CD4-positive, alpha-beta T cell treated with Interferon alpha-2 for 1 hour (primary cell): ENCODE measurements at regions not wholly inside any gene's neighbourhood (a gene's known extent, or its start where the extent isn't known, plus 50 kb on each side); places are given as distances from the start of the nearest gene placed in this dataset.
"Not testable (repeated sequence)": the region's sequence is repeated elsewhere in the genome, so short reads cannot be mapped to it uniquely, and the experiment has no call there.

Experiments
- DNase-seq, 2 donors: peaks; one replicate each; pipeline ENCODE4 v3.0.0-alpha.2; 2020 to 2022

DNA sequence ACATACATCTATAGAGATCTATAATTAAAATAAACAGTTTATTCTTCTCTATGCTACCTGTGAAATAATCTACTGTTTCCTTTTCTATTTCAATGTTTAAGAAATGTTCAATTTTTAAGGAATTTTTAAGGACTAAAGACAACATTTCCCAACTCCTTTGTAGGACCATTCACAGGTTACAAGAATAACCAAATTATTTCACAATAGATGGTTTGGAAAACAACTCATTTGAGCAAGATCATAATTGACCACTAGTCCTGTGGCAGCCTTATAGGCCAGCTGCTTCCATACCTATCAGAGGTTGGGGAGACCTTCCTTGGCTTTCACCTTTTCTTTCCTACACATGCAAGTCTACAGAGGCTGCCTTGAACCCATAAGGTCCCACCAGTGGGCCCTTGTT lies 193.7 kb downstream of the TTC39B start:
- DNase-seq: no peak

DNA sequence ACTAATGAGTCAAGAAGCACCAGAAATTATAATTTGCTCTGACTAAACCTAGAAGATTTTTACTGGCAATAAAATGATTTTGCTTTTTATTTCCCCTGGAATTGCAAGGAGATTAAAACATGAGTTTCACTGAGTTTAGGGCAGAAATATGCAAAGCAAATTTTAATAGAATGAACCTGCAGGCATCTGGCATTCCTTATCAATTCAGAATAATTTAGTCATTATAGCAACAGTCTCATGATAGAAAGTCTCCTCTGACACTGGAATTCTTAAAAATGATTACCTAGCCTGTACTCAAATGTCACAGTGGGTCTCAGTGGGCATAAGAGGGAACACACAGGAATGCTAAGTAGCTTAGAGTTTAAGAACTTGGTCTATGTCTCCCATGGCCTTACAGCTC lies 195.9 kb downstream of the TTC39B start:
- DNase-seq: no peak

DNA sequence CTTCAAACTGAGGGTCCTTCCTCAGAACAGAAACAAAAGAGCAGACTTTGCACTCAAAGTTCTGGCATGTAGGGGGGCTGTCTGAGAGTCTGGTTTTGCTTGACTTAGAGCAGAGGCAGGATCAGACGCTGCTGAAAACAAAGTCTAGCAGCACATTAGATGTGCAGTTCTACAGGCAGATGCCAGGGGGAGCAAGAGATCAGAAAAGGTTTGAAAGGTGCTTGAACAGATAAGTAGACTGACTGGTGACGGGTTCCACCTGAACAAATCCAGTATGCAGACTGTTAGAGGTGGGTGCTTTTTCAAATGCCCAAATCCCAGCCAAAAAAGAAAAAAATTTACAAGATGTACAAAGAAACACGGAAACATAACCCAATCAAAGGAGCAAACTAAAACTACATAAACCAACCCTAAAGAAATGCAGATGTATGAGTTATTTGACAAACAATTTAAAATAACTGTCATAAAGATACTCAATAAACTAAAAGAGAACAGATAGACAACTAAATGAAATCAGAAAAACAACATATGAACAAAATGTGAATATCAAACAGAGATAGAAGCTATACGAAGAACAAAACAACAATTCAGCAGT lies 194.7 kb upstream of the FREM1 start:
- DNase-seq: peak; percentile 18 to 63

DNA sequence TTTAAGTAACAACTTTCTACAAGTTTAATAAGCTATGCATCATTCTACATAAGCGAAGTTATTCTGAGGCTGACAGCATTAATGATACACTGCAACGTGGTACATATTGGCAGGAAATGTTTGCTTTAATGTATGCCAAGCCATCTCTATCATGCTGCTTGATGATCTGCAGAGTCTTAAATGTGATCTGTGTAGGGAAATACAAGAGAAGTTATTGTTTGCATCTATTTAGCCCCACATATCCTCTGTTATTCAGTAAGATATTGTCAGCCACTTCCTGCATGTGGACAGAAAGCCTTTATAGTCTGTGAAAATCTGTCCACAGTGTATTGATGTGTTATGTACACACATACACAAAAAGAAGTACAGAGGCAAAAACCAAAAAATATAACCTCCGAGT lies 193.1 kb upstream of the FREM1 start:
- DNase-seq: no peak

DNA sequence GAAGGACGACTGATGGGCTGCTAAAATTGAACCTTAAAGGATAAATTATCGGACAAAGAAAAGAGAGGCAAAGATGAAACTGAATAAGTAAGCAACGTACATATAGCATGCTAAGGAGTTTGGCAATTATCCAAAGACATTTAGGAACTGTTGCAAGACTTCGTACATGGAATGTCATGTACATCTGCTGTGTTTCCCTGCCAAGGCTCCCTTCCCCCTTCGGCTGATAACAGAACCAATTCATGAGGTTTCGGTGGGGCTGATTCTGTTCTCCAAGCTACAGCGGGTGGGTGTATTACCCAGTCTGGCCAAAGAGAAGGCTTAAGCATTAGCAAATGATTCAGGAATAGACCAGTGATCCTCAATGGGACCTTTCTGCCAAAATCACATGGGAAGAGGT lies 190.9 kb upstream of the FREM1 start:
- no peak for DNase-seq

DNA sequence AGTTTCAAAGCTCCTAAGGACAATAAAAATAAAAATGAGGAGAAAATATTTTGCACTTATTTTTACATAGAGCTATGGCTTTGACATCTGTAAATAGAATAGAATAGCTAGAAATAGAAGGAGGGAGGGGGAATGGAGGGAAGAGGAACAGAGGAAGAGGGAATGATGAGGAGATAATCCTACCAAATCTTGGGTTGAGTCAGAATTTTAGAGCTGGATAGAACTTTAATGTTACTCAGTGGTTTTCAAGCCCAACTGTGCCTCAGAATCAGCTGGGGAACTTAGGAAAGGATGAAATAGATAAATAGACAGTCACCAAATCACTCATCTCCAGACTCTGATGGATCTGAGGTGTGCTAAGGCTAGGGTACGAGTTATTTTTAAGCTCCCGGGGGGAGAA lies 190.3 kb upstream of the FREM1 start:
- no peak for DNase-seq

DNA sequence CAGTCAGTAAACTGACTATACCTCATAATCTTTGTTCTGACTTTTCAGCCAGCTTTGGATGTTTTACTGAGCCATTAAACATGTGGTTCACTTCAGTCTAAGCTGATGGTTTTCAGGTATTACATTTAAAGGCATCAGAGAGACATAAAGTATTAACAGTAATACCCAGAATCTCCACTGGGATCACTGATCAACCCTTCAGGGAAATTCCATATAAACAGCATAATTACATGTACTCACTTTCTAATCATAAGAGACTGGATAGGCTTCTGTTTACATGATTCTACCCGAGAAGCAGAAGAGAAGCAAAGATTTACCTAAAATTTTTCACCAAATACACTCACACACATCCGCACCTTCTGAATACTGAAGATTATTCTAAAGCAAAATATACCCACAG lies 186.7 kb upstream of the FREM1 start:
- DNase-seq: no peak

DNA sequence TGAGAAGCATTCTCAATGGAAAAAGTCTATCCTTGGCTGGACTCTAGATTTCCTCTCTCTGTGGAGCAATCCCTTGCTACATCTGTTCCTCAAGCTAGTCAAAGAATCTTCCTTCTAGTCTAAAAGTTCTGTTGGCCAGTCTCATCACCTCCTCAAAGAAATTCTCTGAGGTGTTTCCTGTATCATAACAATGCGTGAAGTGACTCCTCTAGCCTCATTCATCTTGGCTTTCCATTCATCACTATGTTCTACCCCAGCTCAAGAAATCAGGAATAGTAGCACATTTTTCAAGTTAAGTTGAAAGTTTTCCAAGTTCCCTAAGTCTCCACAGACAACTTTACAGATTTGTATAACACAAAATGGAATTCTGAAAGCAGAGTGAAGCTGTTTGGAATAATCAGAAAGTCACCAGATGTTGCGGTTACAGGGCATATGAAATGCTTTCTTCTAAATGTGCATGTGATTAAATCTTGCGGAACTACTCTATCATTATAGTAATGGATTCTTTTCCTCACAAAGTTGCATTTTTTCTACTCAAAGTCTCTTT lies 176.6 kb upstream of the FREM1 start:
- DNase-seq: no peak

DNA sequence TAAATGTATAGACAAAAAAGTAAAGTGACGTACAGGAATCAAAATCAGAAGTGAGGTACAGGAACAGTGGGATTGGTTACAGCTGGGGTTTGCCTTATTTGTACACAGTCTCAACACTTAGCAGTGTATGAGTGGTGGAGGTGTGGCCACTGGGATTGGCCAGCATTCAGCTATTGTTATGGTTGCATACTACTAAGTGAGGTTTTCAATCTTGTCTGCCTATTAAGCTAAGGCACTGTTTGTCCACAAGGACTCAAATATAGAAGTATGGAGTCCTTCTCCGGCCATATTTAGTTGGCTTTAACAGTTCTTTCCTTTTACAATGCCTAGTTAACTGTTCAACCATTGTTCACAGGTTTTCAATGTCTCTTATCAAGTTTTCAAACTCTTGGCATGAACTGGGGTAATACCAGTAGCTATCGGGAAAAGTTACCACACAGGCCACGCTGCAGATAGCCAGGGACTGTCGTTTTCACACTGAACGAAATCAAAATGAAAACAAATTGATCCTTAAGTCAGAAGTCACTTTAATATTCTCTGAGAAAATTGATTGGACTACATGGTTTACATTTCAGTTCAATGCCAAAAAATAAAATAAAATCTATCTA lies 176.0 kb upstream of the FREM1 start:
- DNase-seq: no peak

DNA sequence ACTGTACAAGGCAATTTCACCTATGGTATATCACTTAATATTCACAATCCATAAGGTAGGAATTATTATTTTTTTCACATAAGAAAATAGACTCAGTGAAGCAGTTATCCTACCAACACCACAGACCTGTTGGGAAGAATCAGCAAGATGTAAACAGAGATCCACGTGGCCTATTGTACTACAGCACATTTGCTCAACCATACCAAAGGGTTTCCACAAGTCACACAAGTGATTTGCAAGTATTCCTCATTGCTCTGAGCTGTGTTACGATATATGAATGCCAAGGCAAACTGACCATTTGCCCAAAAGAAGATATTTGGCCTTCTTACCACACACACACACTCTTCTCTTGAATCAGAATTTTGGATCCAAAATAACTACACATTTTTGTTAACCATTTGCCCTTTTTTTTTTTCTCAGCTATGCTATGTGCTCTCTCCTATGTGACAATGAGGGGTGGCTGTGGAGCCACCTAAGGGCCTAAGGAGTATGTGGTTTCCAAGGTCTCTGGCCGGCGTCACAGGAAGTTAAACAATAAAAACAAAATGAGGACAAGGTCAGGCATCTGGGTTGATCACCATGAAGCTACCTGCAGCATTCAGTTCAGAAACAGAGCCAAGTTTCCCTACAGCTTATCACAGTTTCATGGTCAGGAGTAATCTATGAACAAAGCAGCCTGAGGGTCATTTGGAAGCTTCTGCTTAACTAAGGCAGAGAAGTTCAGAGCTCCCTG lies 171.0 kb upstream of the FREM1 start:
- DNase-seq: no peak

DNA sequence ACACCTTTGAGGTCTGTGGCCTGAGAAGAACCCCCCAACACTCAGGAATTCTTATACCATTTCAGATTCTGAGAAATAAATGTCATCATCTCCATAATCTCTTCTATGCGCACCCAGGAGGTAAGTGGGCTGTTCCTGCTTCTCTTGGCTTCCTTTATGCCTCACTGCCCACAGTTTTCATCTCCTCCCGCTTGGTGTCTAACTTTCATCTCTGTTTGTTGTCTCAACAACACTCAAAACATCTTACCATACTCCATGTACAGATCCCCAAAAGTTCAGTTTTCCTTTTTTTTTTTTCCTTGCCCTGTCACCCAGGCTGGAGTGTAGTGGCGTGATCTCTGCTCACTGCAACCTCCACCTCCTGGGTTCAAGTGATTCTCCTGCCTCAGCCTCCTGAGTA lies 170.2 kb upstream of the FREM1 start:
- no peak for DNase-seq

DNA sequence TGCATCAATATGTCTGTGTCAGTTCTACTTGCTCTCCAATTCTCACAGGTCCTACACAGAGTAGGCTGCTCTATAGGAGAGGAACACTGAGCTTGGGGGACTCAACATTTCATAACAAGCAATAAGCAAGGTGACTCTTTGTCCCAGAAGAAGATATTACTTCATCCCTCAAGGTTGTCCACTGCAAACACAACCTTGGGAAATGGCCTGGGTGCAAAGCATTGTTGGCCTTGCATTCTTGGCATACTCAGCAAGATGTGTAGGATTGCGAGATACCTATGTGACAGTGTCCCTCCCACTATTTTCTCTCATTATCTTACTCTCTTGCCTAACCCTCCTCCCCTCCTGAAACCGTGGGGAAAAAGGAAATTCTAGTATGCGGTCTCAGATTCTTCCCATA lies 169.8 kb upstream of the FREM1 start:
- no peak for DNase-seq

DNA sequence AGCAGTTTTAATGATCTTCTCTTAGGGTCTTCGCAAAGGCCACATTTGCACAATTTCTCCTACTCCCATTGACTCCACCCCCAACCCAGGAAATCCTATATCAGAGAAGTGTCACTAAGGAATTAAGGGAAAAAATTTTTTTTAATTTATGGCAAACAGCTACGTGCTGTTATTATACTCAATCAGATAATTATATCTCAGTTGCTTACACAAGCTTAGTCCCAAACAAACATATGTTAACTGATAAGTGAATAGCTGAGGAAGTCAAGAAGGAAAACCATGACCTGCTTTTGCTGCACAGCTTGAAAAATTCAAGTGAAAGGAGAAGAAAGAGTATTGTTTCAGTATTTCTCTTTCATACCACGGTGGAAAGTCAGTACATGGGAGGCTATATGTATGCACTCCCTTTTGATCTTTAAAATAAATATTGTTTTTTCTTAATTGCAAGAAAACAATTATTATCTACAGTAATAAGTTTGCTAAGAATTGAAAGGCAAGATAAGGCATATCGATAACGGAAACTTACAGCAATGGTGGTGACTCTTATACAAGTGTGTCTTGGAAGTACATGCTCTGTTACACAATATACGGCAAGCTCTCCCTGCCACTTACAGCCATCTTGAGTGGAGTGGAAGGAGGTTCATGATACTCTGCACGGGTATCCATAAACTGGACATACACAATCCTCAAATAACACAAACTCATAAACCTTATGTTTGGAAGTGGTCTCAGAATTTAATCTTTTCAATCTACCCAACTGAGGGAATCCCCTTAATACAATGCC lies 167.9 kb upstream of the FREM1 start:
- no peak for DNase-seq

DNA sequence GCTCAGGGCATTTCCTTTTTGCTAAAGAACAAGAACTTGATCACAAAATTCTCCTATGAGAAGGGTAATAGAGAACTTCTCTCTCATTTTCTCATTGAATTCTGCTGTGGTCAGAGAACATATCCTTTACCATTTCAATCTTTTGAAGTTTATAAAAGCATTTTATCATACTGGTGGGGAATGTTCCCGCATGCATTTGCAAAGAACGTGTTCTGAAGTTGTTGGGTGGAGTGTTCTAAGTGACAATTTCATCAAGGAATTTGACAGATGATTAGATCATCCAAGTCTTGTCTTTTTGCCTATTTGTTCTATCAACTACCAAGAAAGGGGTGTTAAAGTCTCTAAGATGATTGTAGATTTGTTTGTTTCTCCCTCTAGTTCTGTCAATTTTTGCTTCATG lies 163.4 kb upstream of the FREM1 start:
- DNase-seq: no peak

DNA sequence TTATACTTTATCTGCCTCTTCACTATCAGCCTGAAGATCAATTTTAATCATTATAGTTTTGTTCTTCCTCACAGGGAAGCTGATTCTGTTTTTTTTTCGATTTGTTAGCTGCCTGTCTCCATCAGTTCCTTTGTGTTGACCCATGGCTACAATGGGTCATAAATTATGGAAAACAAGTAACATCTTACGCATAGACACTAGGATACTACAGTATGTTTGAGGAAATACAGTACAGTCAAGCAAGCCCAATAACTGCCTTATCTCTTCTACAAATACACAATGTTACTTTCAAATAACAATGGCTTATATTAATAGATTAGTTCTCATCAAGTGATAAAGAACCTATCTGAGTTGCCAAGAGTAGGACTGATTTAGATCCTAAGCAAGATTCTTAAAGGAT lies 160.5 kb upstream of the FREM1 start:
- no peak for DNase-seq

DNA sequence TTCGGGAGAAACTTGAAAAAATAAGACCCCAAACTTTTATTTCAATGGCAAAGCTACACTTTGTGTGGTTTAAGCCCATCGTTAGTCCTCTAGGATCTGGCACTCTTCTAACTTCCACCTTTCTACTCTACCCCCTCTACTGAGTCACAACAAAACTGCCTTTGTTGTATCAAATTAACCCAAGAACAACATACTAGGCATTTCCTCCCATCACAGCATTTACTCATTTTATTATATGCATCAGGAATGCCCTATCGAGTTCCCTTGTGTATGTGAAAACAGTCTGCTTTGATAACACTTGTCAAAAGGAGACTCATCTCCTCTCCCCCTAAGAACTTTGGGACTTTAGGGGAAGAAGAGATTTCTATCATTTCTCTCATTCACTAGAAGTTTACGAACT lies 158.9 kb upstream of the FREM1 start:
- no peak for DNase-seq

DNA sequence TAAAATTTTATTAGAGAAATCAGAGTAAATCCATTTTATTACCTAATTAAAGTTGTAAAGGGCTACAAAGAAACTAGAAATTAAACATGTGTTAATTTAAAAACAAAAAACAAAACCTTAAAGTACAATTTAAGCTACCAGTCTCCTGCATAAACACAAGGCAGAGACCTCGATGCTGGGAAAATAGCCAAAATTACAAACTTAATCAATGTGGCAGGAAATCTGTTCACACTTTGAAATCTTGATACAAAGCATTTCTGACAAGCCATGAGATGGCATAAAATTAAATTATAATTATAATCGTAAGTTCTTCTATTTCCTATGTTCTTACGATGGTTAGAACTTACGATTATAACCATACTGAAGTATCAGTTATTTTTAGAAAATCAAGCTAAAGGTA lies 158.0 kb upstream of the FREM1 start:
- no peak for DNase-seq

DNA sequence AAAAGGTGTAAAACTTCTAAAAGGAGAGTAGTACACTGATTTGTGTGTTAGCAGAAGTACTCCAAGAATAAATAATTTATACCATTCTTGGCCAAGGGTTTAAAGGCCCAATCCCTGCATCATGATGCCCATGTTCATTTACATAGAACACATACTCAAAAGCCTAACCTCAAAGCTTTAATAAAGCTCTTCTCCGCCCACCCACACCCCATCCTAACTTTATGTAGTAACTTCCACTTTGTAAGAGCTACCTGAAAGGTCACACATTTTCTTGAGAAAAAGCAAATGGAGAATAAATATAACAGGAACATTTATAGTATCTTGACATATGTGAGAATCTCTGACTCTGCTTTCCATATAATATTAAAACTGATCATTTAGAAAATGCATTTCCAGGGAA lies 148.8 kb upstream of the FREM1 start:
- no peak for DNase-seq

DNA sequence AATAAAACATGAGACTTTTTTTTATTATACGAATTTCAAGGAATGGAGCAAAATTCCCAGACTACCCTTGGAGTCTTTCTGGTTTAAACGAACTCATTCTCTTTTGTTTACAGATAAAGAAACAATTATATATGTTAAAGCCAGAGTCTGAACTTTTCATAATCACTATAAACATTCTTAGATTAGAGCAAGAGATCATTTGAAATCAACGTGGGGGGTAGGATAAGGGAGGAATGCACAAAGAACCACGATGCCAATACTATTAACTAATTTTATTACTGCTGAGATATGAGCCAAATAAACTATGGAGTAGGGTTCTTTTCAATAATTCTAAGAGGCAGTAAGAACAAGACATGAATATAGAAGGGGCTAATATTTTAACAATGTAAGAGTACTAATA lies 148.0 kb upstream of the FREM1 start:
- DNase-seq: no peak

DNA sequence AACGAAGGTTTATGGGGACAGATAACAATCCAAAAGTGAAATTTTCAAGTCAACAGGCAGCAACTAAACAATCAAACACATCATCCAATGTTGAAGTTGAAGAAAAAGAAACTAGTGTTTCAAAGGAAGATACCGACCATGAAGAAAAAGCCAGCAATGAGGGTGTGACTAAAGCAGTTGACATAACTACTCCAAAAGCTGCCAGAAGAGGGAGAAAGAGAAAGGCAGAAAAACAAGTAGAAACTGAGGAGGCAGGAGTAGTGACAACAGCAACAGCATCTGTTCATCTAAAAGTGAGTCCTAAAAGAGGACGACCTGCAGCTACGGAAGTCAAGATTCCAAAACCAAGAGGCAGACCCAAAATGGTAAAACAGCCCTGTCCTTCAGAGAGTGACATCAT lies 145.1 kb upstream of the FREM1 start:
- not testable (repeated sequence) for DNase-seq

DNA sequence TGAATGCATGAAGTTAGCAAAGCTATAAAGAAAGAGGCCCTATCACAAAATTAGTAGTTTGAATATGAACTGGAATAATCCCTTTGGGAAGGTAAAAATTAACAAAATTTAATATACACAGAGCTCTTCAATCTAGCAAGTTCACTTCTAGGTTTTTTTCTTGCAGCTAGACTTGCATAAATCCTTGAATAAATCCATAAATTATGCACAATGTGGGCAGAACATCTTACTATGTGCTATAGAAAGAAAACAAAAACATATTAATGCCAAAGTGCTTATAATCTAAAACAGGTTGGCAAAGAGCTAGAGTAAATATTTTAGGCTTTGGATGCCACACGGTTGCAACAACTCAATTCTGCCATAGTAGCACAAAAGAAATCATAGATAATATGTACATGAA lies 138.5 kb upstream of the FREM1 start:
- DNase-seq: no peak

DNA sequence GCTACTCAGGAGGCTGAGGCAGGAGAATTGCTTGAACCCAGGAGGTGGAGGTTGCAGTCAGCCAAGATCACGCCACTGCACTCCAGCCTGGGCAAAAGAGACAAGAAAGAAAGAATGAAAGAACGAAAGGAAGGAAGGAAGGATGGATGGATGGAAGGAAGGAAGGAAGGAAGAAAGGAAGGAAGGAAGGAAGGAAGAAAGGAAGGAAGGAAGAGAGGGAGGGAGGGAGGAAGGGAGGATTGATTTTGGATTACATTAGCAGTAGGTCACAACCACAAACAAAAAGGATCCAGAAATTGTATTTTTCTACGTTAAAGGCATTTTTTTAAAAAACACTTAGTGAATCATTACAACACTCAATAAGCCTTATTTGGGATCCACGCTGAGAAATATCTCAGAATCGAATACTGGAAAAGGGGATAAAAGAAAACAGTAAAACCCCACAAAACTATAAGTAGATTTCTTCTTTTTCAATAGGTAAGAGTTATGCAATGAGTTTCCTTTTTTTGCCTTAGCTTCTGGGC lies 136.9 kb upstream of the FREM1 start:
- DNase-seq: no peak

DNA sequence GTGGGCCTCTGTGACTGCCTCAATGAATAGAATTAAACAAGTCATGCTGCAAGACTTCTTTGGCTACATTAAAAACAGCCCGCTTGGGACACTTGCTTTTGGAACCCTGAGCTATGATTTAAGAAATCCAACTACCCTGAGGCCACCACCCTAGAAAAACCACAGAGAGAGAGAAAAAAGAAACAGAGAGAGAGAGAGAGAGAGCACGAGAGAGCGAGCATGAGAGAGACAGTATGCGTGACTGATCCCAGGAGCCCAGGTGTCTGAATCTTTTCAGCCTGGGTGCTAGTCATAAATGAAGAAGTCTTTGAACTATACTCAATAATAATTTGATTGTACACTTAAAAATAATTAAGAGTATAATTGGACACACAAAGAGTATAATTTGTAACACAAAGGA lies 123.1 kb upstream of the FREM1 start:
- DNase-seq: no peak
